Caco-2 (cell line): ENCODE measurements at regions not wholly inside any gene's neighbourhood (a gene's known extent, or its start where the extent isn't known, plus 50 kb on each side); places are given as distances from the start of the nearest gene placed in this dataset.

Experiments used
- BruUV-seq: library from RNA; stranded (reverse); fragments of 400-500 nt; replicated peaks from 2 replicates; lab custom pipeline; 2021; lab: Mats Ljungman, UMichigan
- CTCF ChIA-PET: fragments of 300-600 bp; sonication (Branson Sonifier 250); formaldehyde crosslinking; loops from one replicate; lab custom pipeline; 2022; ENCODE audit warnings: antibody characterized with exemption; lab: Charles Lee
- POLR2A ChIA-PET: fragments of 300-600 bp; sonication (Branson Sonifier 250); formaldehyde crosslinking; loops from one replicate; lab custom pipeline; 2022; ENCODE audit warnings: antibody characterized with exemption; lab: Charles Lee
- DNase-seq, 2 experiments: peaks; one replicate each; pipeline versions ENCODE4 v3.0.0 to v3.0.0-alpha.2; 2020 to 2022
- H3K27me3 ChIP-seq: replicated peaks from 2 replicates; pipeline ENCODE4 v1.6.0; 2011; ENCODE audit warnings: low read length; ENCODE audit not compliant: control insufficient read depth, insufficient read depth
- H3K36me3 ChIP-seq: 2 replicates; pipeline ENCODE4 v1.5.1; 2011; ENCODE audit warnings: low read length; ENCODE audit not compliant: control insufficient read depth, insufficient read depth
- H3K4me1 ChIP-seq: fragments of 250-450 bp; sonication (Bioruptor Pico); 2 replicates; pipeline ENCODE4 v1.5.1; 2020; ENCODE audit warnings: mild to moderate bottlenecking
- H3K4me3 ChIP-seq: 2 replicates; pipeline ENCODE4 v1.5.1; 2011; ENCODE audit warnings: low read depth, mild to moderate bottlenecking, control low read depth, low read length
- H3K9me3 ChIP-seq: fragments of 250-450 bp; sonication (Bioruptor Pico); 2 replicates; pipeline ENCODE4 v1.5.1; 2020; ENCODE audit warnings: mild to moderate bottlenecking, moderate library complexity
- H3K27ac Mint-ChIP-seq: one replicate; pipeline ENCODE4 v1.8.0; 2022; ENCODE audit warnings: mixed read lengths; ENCODE audit not compliant: unreplicated experiment
- H3K27me3 Mint-ChIP-seq: one replicate; pipeline ENCODE4 v1.8.0; 2022; ENCODE audit warnings: mixed read lengths; ENCODE audit not compliant: insufficient read depth, unreplicated experiment
- H3K36me3 Mint-ChIP-seq: one replicate; pipeline ENCODE4 v1.8.0; 2022; ENCODE audit warnings: mild to moderate bottlenecking, mixed read lengths; ENCODE audit not compliant: insufficient read depth, unreplicated experiment
- H3K4me1 Mint-ChIP-seq: one replicate; pipeline ENCODE4 v1.8.0; 2022; ENCODE audit warnings: low read depth, mixed read lengths; ENCODE audit not compliant: unreplicated experiment
- H3K4me3 Mint-ChIP-seq: one replicate; pipeline ENCODE4 v1.8.0; 2022; ENCODE audit warnings: mild to moderate bottlenecking, moderate library complexity, mixed read lengths; ENCODE audit not compliant: unreplicated experiment
- H3K9me3 Mint-ChIP-seq: one replicate; pipeline ENCODE4 v1.8.0; 2022; ENCODE audit warnings: mixed read lengths; ENCODE audit not compliant: unreplicated experiment
- intact Hi-C: fragments of 100-400 bp; cut with micrococcal nuclease; formaldehyde crosslinking; loops from one replicate; pipeline ENCODE4 v1.10.0; 2022; ENCODE audit not compliant: unreplicated experiment
- TF ChIP-seq, protein P1 (sequence below), 2 experiments: fragments of 200-600 bp in 1 of 2; IDR thresholded peaks; 1 replicate in 1 of 2; 2 replicates in 1 of 2; pipeline versions ENCODE4 v1.5.1 to v1.8.0; 2011 to 2022; ENCODE audit warnings: antibody characterized with exemption in 1 of 2, control low read depth in 1 of 2, inconsistent platforms in 1 of 2, low read depth in 1 of 2, low read length in 1 of 2, mild to moderate bottlenecking in 1 of 2, moderate library complexity in 1 of 2; ENCODE audit not compliant: insufficient read depth in 1 of 2, severe bottlenecking in 1 of 2, unreplicated experiment in 1 of 2

- Histone ChIP-seq H3K9me3 (no peaks in the 10 kb centered on the region), H3K4me3 (no peak overlapping the region), H3K36me3 (no peaks in the 10 kb centered on the region), H3K4me1 (peaks cover 16% of the 10 kb centered on the region), H3K27me3 (no peaks in the 10 kb centered on the region)
- no peak overlapping the region for H3K4me3 Mint-ChIP-seq
- ChIA-PET POLR2A (no interaction called here), CTCF (no interaction called here)
- H3K27me3 Mint-ChIP-seq = no peaks in the 10 kb centered on the region
- H3K27ac Mint-ChIP-seq = no peak overlapping the region
- no peaks in the 10 kb centered on the region for H3K9me3 Mint-ChIP-seq
- intact Hi-C loops = no loop called here
- H3K4me1 Mint-ChIP-seq = no peaks in the 10 kb centered on the region
- TF ChIP-seq, protein P1, sequence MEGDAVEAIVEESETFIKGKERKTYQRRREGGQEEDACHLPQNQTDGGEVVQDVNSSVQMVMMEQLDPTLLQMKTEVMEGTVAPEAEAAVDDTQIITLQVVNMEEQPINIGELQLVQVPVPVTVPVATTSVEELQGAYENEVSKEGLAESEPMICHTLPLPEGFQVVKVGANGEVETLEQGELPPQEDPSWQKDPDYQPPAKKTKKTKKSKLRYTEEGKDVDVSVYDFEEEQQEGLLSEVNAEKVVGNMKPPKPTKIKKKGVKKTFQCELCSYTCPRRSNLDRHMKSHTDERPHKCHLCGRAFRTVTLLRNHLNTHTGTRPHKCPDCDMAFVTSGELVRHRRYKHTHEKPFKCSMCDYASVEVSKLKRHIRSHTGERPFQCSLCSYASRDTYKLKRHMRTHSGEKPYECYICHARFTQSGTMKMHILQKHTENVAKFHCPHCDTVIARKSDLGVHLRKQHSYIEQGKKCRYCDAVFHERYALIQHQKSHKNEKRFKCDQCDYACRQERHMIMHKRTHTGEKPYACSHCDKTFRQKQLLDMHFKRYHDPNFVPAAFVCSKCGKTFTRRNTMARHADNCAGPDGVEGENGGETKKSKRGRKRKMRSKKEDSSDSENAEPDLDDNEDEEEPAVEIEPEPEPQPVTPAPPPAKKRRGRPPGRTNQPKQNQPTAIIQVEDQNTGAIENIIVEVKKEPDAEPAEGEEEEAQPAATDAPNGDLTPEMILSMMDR (IDR thresholded peaks at IDR 0.05; ENCODE audit: insufficient read depth in 1 of 2, low read depth in 1 of 2, low read length in 1 of 2, severe bottlenecking in 1 of 2, unreplicated experiment in 1 of 2) = no peak
- no peaks in the 10 kb centered on the region for H3K36me3 Mint-ChIP-seq
- no TSS peak for BruUV-seq
- no peak for DNase-seq
Observed at GRCh38 chr6:81455641-81456040, 296.8 kb downstream of the TENT5A start.

GRCh38 chr6:81451787-81452186 lies 300.7 kb downstream of the TENT5A start:
- DNase-seq = peak in 1 of 2 experiments; percentile 45
- Mint-ChIP-seq H3K36me3 (no peaks in the 10 kb centered on the region), H3K9me3 (no peaks in the 10 kb centered on the region), H3K27me3 (no peaks in the 10 kb centered on the region), H3K27ac (no peak overlapping the region), H3K4me1 (no peaks in the 10 kb centered on the region), H3K4me3 (no peak overlapping the region)
- Histone ChIP-seq H3K4me3 (no peak overlapping the region), H3K4me1 (peaks cover 21% of the 10 kb centered on the region), H3K36me3 (no peaks in the 10 kb centered on the region), H3K9me3 (no peaks in the 10 kb centered on the region; the same call in 1 of the 2 replicates), H3K27me3 (no peaks in the 10 kb centered on the region)
- BruUV-seq = no TSS peak
- CTCF ChIA-PET = interaction anchor here (0.6 kb wide), 1 partner anchor 629 kb away, joined by 3 read pairs; no protein-coding TSS in a partner anchor
- intact Hi-C loops = no loop called here
- TF ChIP-seq, protein P1 (IDR thresholded peaks at IDR 0.05; ENCODE audit: insufficient read depth in 1 of 2, low read depth in 1 of 2, low read length in 1 of 2, severe bottlenecking in 1 of 2, unreplicated experiment in 1 of 2) = no peak
- POLR2A ChIA-PET = no interaction called here

DNA sequence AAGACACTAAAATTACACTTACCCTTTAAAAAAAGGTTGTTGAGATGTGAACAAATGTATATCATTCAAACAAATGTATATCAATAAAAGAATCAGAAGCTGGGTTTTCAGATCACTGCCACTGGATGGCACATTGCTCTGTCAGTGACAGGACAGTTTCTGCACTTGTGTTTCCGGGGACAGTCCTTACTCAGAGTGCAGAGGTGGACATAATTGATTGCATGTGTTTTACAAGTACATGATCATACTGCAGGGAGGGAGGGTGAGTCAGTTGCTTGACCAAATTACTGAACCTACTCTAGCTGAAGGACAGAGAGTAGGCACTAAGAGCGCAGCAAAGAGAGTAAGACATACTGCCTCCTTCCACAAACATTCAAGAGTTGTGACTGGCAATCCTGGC lies 302.3 kb downstream of the TENT5A start:
- Mint-ChIP-seq H3K36me3 (no peaks in the 10 kb centered on the region), H3K9me3 (no peaks in the 10 kb centered on the region), H3K4me3 (no peak overlapping the region), H3K27ac (no peak overlapping the region), H3K27me3 (no peaks in the 10 kb centered on the region), H3K4me1 (peaks cover 6% of the 10 kb centered on the region)
- ChIA-PET CTCF (no interaction called here), POLR2A (no interaction called here)
- intact Hi-C loops = no loop called here
- Histone ChIP-seq H3K36me3 (no peaks in the 10 kb centered on the region), H3K9me3 (no peaks in the 10 kb centered on the region; the same call in 1 of the 2 replicates), H3K4me1 (peaks cover 37% of the 10 kb centered on the region), H3K4me3 (no peak overlapping the region), H3K27me3 (no peaks in the 10 kb centered on the region)
- DNase-seq = no peak
- BruUV-seq = no TSS peak
- TF ChIP-seq, protein P1 (IDR thresholded peaks at IDR 0.05; ENCODE audit: insufficient read depth in 1 of 2, low read depth in 1 of 2, low read length in 1 of 2, severe bottlenecking in 1 of 2, unreplicated experiment in 1 of 2) = no peak
